B cell (primary cell): ENCODE measurements at regions not wholly inside any gene's neighbourhood (a gene's known extent, or its start where the extent isn't known, plus 50 kb on each side); places are given as distances from the start of the nearest gene placed in this dataset.

ENCODE experiments used
- CTCF ChIP-seq: fragments of 200-600 bp; IDR thresholded peaks from one replicate; pipeline ENCODE4 v1.8.0; 2022; ENCODE audit warnings: antibody characterized with exemption, mild to moderate bottlenecking
- EZH2 ChIP-seq: IDR thresholded peaks from 2 replicates; pipeline ENCODE4 v1.6.1; 2012; ENCODE audit warnings: borderline replicate concordance, low read depth, mild to moderate bottlenecking, moderate library complexity, low read length; ENCODE audit not compliant: insufficient read depth, poor library complexity, severe bottlenecking

DNA sequence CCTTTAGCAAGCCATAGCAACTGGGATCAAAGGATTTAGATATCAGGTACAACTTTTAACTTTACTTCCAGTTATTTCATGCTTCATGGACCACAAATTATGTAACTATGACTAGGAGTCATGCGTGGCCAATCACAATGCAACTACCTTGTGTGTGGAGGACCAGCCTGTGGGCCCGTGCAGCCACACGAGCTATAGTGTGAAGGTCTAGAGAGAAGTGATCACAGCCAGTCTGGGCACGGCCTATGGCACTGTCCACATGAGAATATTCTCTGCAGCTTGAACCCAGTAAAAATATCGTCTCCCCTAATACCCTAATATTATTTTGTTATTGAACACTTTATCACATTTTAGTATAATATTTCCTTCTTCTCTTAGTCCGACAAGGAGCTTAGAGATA lies 464.9 kb upstream of the MIR17HG start:
- TF ChIP-seq CTCF (no peak), EZH2 (no peak)
